Spleen (tissue), 11 donors: ENCODE measurements at regions not wholly inside any gene's neighbourhood (a gene's known extent, or its start where the extent isn't known, plus 50 kb on each side); places are given as distances from the start of the nearest gene placed in this dataset.

Experiments used
- DNase-seq: peaks from one replicate; pipeline ENCODE4 v3.0.0-alpha.2; 2020
- H3K27ac ChIP-seq, 8 donors: fragments of 200-600 bp; sonication (generic) in 7 of 8; 1 replicate in 4 of 8; 2 replicates in 4 of 8; pipeline versions ENCODE4 v1.5.0 to v1.8.0; 2016 to 2021; ENCODE audit warnings: inconsistent platforms in 4 of 8, mild to moderate bottlenecking in 4 of 8, moderate library complexity in 1 of 8
- H3K27me3 ChIP-seq, 7 donors: fragments of 200-600 bp; sonication (generic) in 6 of 7; replicated peaks in 1 of 7; 1 replicate in 4 of 7; 2 replicates in 3 of 7; pipeline versions ENCODE4 v1.5.0 to v1.8.0; 2016 to 2021; ENCODE audit warnings: inconsistent platforms in 3 of 7, mild to moderate bottlenecking in 1 of 7
- H3K36me3 ChIP-seq, 6 donors: fragments of 200-600 bp; sonication (generic) in 5 of 6; 1 replicate in 4 of 6; 2 replicates in 2 of 6; pipeline versions ENCODE4 v1.5.0 to v1.8.0; 2016 to 2021; ENCODE audit warnings: inconsistent platforms in 2 of 6
- H3K4me1 ChIP-seq, 6 donors: fragments of 200-600 bp; sonication (generic) in 5 of 6; 1 replicate in 3 of 6; 2 replicates in 3 of 6; pipeline versions ENCODE4 v1.5.0 to v1.8.0; 2016 to 2021; ENCODE audit warnings: inconsistent platforms in 3 of 6
- H3K4me3 ChIP-seq, 8 donors: fragments of 200-600 bp; sonication (generic) in 7 of 8; 1 replicate in 4 of 8; 2 replicates in 4 of 8; pipeline versions ENCODE4 v1.5.0 to v1.8.0; 2016 to 2021; ENCODE audit warnings: inconsistent platforms in 4 of 8, mild to moderate bottlenecking in 4 of 8, moderate library complexity in 2 of 8
- H3K9me3 ChIP-seq, 8 donors: fragments of 200-600 bp; sonication (generic) in 7 of 8; 1 replicate in 4 of 8; 2 replicates in 4 of 8; pipeline versions ENCODE4 v1.5.0 to v1.8.0; 2016 to 2021; ENCODE audit warnings: inconsistent platforms in 4 of 8
- CTCF ChIP-seq, 11 experiments: fragments of 200-600 bp in 7 of 11; fragments of 450-650 bp in 4 of 11; sonication (generic) in 4 of 11; IDR thresholded peaks in 8 of 11; conservative IDR thresholded peaks in 3 of 11; 1 replicate in 7 of 11; 2 replicates in 4 of 11; pipeline versions ENCODE4 v1.4.0 to v1.8.0; 2016 to 2021; ENCODE audit warnings: antibody characterized with exemption in 11 of 11, inconsistent platforms in 4 of 11, mild to moderate bottlenecking in 1 of 11
- POLR2A ChIP-seq, 3 donors: fragments of 450-650 bp; IDR thresholded peaks; one replicate each; pipeline ENCODE4 v1.5.1; 2017; ENCODE audit warnings: antibody characterized with exemption in 3 of 3, mild to moderate bottlenecking in 1 of 3
- POLR2AphosphoS5 ChIP-seq, 3 donors: sonication (generic); formaldehyde crosslinking; IDR thresholded peaks; one replicate each; pipeline ENCODE4 v1.5.1; 2017; ENCODE audit warnings: antibody characterized with exemption in 3 of 3
- WGBS, 5 donors: extraction: QIAGEN DNeasy Blood & Tissue Kit in 3 of 5; methylation state at CpG; one replicate each; pipeline versions ENCODE4 v1.1.5 to v1.1.7; 2013 to 2018; 5-methylcytosine and 5-hydroxymethylcytosine counted together
- intact Hi-C: fragments of 100-400 bp; cut with DNase I; formaldehyde crosslinking; loops from one replicate; pipeline ENCODE4 v1.15.0; 2023; ENCODE audit warnings: low total_unique reads
- donor health status: healthy with polysubstance abuse.
- donor health status: DM: no; HTN: no; CAD: no; lungs with moderate emphysema.
- donor health status: DM: no; HTN: no; CAD: no.
- donor health status: Bipolar disorder and iron deficiency.
- donor health status: healthy.
- donor health status: DM: no; HTN: no; CAD: no.
- donor health status: DM: yes; HTN: yes; CAD: no.

- no peak overlapping the region for H3K4me3 ChIP-seq
- H3K27me3 ChIP-seq = no peaks in the 10 kb centered on the region
- no peak for DNase-seq
- no peaks in the 10 kb centered on the region for H3K36me3 ChIP-seq
- intact Hi-C loops = no loop called here
- no peak for TF ChIP-seq POLR2AphosphoS5 (IDR thresholded peaks at IDR 0.05)
- no peak for TF ChIP-seq POLR2A (IDR thresholded peaks at IDR 0.05)
- TF ChIP-seq CTCF (IDR thresholded peaks at IDR 0.05 in 8 of 11, conservative IDR thresholded peaks at IDR 0.05 in 3 of 11) = no peak
- H3K4me1 ChIP-seq = no peaks in the 10 kb centered on the region
- H3K9me3 ChIP-seq = no peaks in the 10 kb centered on the region
- no peak overlapping the region for H3K27ac ChIP-seq
- WGBS, 5 donors = 82 to 89% (median 88%) methylated on average over 2 of the region's 2 CpGs
Observed at GRCh38 chr5:87164409-87164808, 103.3 kb upstream of the RASA1 start.

- no peak overlapping the region for H3K4me3 ChIP-seq
- no peak overlapping the region for H3K27ac ChIP-seq
- no peaks in the 10 kb centered on the region for H3K9me3 ChIP-seq
- intact Hi-C loops = no loop called here
- DNase-seq = no peak
- H3K27me3 ChIP-seq = no peaks in the 10 kb centered on the region
- TF ChIP-seq CTCF (IDR thresholded peaks at IDR 0.05 in 8 of 11, conservative IDR thresholded peaks at IDR 0.05 in 3 of 11) = no peak
- TF ChIP-seq POLR2AphosphoS5 (IDR thresholded peaks at IDR 0.05) = no peak
- TF ChIP-seq POLR2A (IDR thresholded peaks at IDR 0.05) = no peak
- H3K36me3 ChIP-seq = no peaks in the 10 kb centered on the region
- WGBS, 5 donors = 74 to 82% (median 79%) methylated on average over 8 of the region's 8 CpGs
- no peaks in the 10 kb centered on the region for H3K4me1 ChIP-seq
Observed at GRCh38 chr5:87169300-87169991, 98.2 kb upstream of the RASA1 start.

- Histone ChIP-seq H3K27ac (no peak overlapping the region), H3K27me3 (no peaks in the 10 kb centered on the region), H3K36me3 (no peaks in the 10 kb centered on the region), H3K4me1 (no peaks in the 10 kb centered on the region), H3K4me3 (no peak overlapping the region), H3K9me3 (no peaks in the 10 kb centered on the region)
- DNase-seq = no peak
- no peak for TF ChIP-seq POLR2AphosphoS5 (IDR thresholded peaks at IDR 0.05)
- no peak for TF ChIP-seq CTCF (IDR thresholded peaks at IDR 0.05 in 8 of 11, conservative IDR thresholded peaks at IDR 0.05 in 3 of 11)
- TF ChIP-seq POLR2A (IDR thresholded peaks at IDR 0.05) = no peak
- 69 to 88% (median 82%) methylated on average over 3 of the region's 3 CpGs for WGBS, 5 donors
- intact Hi-C loops = no loop called here
Observed at GRCh38 chr5:87170799-87171198, 96.9 kb upstream of the RASA1 start.

- Histone ChIP-seq H3K27ac (no peak overlapping the region), H3K4me1 (peaks cover 0 to 4% (median 0%) of the 10 kb centered on the region in 6 donors), H3K27me3 (no peaks in the 10 kb centered on the region), H3K4me3 (no peak overlapping the region), H3K36me3 (no peaks in the 10 kb centered on the region), H3K9me3 (no peaks in the 10 kb centered on the region)
- no peak for TF ChIP-seq CTCF (IDR thresholded peaks at IDR 0.05 in 8 of 11, conservative IDR thresholded peaks at IDR 0.05 in 3 of 11)
- TF ChIP-seq POLR2AphosphoS5 (IDR thresholded peaks at IDR 0.05) = no peak
- TF ChIP-seq POLR2A (IDR thresholded peaks at IDR 0.05) = no peak
- 40 to 52% (median 45%) methylated on average over 4 of the region's 4 CpGs for WGBS, 5 donors
- intact Hi-C loops = no loop called here
- no peak for DNase-seq
Observed at GRCh38 chr5:87182649-87183048, 85.0 kb upstream of the RASA1 start.
